ENCODE measurements at regions not wholly inside any gene's neighbourhood (a gene's known extent, or its start where the extent isn't known, plus 50 kb on each side); places are given as distances from the start of the nearest gene placed in this dataset.

DNA sequence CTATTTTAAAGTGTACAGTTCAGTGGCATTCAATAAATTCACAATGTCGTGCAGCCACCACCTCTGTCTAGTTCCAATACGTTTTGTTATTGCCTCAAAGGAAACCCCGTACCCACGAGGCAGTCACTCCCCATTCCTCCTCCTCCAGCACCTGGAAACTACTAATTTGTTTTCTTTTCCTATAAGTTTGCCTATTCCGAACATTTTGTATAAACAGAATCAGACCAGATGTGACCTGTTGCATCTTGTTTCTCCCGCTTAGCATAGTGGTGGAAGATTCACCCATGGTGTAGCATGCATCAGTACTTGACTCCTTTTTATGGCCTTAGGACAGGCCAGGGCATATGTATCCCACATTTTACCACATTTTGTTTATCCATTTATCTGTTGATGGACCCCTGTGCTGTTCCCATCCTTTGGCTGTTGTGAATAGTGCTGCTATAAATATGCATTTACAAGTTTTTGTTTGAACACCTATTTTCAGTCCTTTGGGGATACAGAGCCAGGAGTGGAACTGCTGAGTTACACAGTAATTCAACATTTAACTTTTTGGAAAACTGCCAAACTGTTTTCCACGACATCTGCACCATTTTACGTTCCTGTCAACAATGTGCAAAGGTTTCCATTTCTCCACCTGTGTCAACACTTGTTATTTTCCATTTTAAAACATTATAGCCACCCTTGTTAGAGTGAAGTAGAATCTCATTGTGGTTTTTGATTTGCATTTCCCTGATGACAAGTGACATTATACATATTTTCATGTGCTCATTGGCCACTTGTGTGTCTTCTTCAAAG lies 57.8 kb upstream of the STX18 start:
- DNase-seq (ENCODE audit: low spot score), result no peak

DNA sequence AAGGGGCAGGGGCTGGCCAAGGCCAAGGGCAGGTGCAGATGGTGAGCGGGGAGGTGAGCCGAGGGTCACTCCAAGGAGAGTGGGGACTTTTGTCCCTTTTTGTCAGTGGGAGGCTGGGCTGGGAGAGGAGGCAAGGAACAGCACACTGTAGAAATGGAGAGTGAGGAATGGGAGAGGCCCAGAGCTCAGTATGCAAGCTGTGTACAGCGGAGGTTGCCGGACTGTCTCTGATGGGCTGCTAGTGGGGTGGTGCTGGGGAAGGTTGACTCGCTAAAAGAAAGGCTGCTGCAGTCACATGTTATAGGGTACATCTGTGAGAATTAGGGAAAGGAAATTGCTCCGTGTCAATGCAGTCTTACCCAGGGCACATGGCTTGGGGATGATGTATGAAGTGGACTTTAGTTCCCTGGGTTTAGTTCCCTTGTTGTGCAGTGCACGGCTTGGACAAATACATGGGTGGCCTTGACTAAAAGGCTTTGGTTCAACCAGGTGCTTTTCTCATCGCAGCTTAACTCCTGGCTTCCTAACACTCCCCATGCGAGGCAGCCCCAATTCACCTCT lies 57.1 kb upstream of the STX18 start:
- no peak for DNase-seq (ENCODE audit: low spot score)

DNA sequence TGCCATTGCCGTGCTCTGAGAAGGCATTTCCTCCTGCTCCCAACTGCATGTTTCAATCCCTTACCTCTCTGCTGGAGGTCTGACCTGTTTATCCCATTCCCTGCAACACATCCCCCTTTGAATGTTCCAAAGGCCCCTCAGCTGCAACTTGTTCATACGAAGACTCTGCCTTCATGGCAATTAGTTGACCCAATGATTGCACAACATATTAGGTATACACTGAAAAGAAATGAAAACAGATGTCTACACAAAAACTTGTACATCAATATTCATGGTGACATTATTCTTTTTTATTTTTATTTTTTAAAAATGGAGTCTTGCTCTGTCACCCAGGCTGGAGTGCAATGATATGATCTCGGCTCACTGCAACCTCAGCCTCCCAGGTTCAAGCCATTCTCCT lies 54.9 kb upstream of the STX18 start:
- DNase-seq (ENCODE audit: low spot score), result no peak

DNA sequence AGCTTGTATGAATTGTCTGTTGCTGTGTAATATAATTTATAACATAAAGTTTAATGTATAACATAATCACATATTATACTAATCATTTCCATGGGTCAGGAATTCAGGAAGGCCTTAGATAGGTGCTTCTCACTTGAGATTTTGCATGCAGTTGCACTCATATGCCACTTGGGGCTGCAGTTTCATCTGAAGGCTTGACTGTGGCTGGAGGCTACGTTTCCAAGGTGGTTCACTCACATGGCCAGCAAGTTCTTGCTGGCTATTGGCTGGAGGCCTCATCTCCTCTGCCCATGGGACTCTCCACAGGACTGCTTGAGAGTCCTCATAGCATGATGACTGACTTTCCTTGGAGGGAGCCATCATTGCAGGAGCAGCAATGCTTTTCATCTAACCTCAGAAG lies 53.4 kb upstream of the STX18 start:
- DNase-seq (ENCODE audit: low spot score), result no peak

DNA sequence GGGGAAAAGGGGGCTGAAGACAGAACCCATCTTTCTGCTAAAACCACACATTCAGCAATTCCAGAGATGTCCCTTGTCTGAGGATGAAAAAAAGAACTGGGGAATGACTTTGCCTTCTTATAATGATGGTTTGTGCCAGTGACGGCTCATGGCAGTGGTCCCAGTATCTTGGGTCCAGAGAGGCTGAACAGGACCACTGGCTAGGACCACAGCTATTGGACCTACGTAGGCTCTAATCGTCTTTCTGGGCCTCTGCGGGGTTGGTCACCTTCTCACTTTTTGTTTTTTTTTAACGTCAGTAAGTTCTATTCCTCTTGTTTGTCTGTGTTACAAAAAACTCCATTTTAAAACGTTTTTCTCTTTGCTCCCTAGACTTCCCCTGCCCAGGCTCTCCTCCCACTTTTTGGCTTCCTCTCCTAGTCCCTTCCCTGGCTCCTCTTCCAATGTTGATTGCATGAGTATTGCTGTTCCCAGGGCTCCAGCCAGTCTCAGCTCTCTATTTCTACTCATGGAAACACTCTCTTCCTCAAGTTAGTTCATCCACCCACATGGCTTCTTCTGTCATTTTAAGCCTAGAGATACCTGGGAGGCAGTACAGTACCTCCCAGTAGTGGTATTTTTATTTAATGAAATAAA lies 52.6 kb upstream of the STX18 start:
- DNase-seq (ENCODE audit: low spot score), result no peak

DNA sequence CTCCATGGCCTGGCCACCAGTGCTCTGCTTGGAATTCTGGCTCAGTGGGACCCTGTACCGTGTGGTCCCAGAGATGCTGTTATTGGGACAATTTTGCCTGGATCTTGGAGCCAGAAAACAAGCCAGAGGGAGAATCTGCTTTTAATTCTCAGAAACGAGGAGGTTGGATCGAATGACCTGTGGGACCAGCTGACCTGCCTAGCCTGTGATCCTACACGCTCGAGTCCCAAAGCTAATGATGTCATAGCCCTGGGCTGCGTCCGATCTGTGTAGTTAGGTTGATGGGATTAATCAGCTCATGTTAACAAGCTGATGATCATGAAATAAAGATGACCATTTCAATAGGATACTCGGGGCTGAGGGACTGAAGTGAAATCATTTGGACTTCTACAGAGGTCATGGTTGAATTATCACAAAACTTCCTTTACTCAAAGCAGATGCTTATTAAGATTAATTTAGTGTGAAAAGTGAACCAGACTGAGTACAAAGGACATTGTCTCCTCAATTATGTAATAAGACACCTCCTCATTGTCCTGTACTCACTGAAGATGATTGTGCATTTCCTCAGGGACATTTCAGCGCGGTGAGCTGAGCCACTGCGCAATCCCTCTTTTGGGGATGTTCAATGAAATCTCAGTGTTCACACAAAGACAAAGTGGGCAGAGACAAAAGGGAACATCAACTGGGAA lies 51.9 kb upstream of the STX18 start:
- DNase-seq (ENCODE audit: low spot score), result no peak

DNA sequence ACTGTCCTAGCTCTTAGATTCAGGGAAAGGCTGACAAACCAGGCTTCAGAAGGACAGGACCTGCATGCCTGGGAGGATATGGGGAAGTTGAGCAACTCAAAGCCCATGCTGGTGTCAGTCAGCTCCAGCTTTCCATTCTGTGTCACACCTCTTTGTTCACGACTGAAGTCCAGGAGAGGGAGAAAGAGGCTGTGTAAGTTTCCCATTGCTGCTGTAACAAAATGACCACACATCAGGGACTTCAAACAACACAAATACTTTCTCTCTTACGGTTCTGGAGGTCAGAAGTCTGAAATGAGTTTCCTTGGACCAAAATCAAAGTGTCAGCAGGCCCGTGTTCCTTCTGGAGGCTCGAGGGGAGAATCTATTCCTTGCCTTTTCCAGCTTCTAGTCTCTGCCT lies 50.6 kb upstream of the STX18 start:
- DNase-seq (ENCODE audit: low spot score), result no peak

Data from germinal center (tissue), 1 donor.